Cardiac muscle cell (in vitro differentiated cells and primary cell): ENCODE measurements at regions not wholly inside any gene's neighbourhood (a gene's known extent, or its start where the extent isn't known, plus 50 kb on each side); places are given as distances from the start of the nearest gene placed in this dataset.
A peak's percentile ranks its signal among the peaks of the same experiment; 100 is the strongest.
"Not testable (repeated sequence)": the region's sequence is repeated elsewhere in the genome, so short reads cannot be mapped to it uniquely, and the experiment has no call there.

Source experiments
- DNase-seq, 2 donors: peaks; one replicate each; pipeline versions ENCODE4 v3.0.0 to v3.0.0-alpha.2; 2010 to 2017; ENCODE audit warnings: low read depth in 1 of 2, low spot score in 1 of 2
- H3K27ac ChIP-seq: fragments of 200-600 bp; sonication (generic); 2 replicates; pipeline ENCODE4 v1.5.1; 2016
- H3K27me3 ChIP-seq: fragments of 200-600 bp; sonication (generic); 2 replicates; pipeline ENCODE4 v1.6.0; 2016; ENCODE audit warnings: control low read depth
- H3K36me3 ChIP-seq: fragments of 200-600 bp; sonication (generic); 2 replicates; pipeline ENCODE4 v1.5.1; 2016; ENCODE audit warnings: control low read depth
- H3K4me1 ChIP-seq: fragments of 200-600 bp; sonication (generic); 2 replicates; pipeline ENCODE4 v1.8.1; 2017; ENCODE audit warnings: low read depth, mild to moderate bottlenecking, mixed run types
- H3K4me3 ChIP-seq: fragments of 200-600 bp; sonication (generic); 2 replicates; pipeline ENCODE4 v1.5.1; 2016; ENCODE audit warnings: mild to moderate bottlenecking
- H3K9me3 ChIP-seq: fragments of 200-600 bp; sonication (generic); 2 replicates; pipeline ENCODE4 v1.5.1; 2017; ENCODE audit warnings: low read depth, mild to moderate bottlenecking, control low read depth

DNA sequence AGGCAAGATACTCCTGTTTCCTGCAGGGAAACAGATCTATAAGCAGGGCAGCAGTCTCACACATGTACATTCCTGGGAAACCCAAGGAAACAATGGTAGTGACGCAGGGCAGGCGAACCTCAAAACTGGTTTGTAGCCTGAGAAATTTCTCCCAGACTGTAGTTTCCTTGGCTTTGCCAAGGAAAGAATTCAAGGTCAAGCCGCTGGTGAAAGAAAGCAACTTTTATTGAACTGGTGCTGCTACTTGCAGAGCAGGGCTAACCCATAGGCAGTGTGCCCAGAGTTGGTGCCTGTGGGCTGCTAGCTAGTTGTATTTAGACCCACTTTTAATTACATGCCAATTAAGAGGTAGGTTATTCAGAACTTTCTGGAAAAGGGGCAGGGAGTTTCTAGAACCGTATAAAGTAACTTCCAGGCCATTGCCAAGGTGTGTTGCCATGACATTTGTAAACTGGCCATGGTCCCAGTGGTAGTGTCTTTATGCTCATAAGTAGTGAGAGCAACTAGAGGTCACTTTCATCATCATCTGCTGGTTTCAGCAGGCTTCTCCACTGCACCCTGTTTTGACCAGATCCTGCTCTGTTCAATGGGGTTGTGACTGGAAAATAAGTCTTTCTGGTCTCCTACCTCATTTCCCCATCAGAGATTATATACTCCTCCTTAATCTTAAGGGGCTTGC, 89.7 kb downstream of the PPIAL4C start:
- peak in 1 of 2 donors; percentile 6 for DNase-seq

DNA sequence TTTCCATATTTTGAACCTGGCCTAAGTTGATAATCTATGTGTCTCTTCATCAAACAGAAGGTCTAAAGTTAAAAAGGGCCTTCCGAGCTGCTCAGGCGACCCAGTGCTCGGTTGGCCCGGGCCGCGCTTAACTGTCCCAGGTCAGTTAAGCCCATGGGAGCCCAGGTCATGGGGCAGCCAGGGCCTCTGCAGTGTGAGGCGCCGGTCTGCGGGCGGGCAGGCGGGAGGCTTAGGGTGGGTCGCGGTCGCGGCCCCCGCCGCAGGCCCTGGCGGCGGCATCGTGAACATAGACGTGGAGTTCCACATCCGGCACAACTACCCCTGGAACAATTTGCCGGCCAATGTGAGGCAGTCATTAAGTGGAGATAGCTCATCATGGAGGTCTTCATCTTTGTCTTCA, 91.3 kb downstream of the PPIAL4C start:
- not testable (repeated sequence) for DNase-seq, H3K4me1 ChIP-seq, H3K4me3 ChIP-seq, H3K36me3 ChIP-seq, H3K9me3 ChIP-seq, H3K27me3 ChIP-seq, H3K27ac ChIP-seq

More for the DNA sequence above, 89.7 kb downstream of the PPIAL4C start:
- H3K4me1 ChIP-seq, H3K27ac ChIP-seq, H3K27me3 ChIP-seq, H3K36me3 ChIP-seq, H3K9me3 ChIP-seq, H3K4me3 ChIP-seq: not testable (repeated sequence)

DNA sequence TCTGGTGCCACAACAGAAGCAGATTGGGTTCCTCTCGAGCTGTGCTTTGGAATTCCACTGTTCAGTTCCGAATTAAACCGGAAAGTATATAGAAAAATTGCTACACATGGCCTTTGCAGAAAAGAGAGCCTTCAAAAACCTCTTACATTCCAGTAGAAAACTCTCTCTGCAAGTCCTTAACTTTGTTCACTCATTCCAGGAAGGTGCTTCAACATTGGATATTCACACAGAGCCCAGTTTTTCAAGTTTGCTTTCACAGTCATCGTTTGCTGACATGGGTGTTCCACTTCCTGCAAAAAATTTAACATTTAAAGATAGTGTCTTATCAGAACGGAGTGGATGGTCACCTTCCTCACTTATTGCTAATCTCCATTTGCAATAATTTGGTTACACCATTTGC, 93.7 kb downstream of the PPIAL4C start:
- H3K4me1 ChIP-seq, H3K9me3 ChIP-seq, H3K4me3 ChIP-seq, DNase-seq, H3K27me3 ChIP-seq, H3K36me3 ChIP-seq, H3K27ac ChIP-seq: not testable (repeated sequence)

DNA sequence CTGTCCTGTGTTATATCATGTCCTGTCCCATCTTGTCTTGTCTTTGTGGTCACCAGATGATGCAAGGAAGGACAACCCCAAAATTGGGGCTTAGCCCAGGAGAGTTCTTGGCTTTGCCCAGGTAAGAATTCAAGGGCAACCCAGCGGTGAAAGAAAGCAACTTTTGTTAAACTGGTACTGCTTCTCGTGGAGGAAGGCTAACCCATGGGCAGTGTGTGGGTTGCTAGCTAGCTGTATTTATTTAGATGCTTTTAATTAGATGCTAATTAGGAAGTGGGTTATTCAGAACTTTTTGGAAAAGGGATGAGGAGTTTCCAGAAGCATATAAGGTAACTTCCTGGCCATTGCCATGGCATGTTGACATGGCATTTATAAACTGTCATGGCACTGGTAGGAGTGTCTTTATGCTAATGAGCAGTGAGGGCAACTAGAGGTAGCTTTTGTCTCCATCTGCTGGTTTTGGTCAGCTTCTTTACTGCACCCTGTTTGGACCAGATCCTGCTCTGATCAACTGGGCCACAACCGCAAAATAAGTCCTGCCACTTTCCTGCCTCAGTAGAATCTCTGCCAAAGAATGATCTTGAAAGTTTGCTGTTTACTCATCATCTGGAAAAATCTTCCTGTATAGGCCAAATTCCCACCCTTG, 95.8 kb upstream of the FCGR1A start:
- H3K4me1 ChIP-seq, H3K27ac ChIP-seq, H3K36me3 ChIP-seq, H3K4me3 ChIP-seq, H3K27me3 ChIP-seq, H3K9me3 ChIP-seq, DNase-seq: not testable (repeated sequence)

DNA sequence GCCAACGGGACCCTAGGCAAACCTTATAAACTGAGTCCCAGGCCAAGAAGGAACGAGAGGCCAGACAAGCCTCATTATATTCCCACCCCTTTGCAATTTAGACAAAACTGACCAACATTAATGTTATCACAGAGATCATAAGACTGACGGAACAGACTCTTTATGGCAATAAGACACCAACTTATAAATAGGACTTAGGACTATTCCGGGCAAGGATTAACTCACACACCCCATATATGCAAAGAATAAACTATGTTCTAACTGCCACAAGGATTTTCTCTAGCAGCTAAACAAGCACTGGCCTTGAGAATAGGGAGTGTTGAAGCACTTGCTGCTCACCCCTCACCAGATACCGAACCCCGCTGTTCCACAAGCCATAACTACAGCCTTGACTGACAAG, 91.1 kb upstream of the FCGR1A start:
- not testable (repeated sequence) for H3K27me3 ChIP-seq, H3K27ac ChIP-seq, H3K9me3 ChIP-seq, H3K4me1 ChIP-seq, DNase-seq, H3K36me3 ChIP-seq, H3K4me3 ChIP-seq

DNA sequence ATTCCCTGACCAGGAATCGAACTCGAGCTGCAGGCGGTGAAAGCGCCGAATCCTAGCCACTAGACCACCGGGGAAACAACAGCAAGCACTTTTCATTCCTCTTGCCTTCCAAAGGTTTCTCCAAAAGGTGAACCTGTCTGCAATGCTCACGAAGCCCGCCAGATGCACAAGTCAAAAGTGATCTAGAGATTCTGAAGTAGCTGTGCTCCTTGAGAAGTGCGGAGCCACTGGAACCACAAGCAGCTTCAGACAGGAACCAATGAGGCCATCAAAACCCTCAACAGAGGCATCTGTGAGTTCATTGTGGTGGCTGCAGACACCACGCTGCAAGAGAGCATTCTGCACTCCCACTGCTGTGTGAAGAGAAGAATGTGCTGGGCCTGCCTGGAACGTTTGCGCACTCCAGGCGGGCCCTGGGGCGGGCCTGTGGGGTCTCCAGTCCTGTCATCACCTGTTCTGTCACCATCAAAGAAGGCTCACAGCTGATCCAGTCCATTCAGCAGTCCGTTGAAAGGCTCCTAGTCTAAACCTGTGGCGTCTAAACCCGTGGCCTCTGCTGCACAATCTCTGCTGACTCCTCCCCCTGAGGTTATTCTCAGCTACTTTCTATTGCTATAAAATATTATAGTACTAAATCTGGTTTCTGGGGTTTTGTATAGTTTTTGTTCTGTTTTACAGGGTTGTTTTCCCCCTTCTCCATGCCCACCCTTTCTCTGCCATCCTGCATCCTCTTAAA, 89.5 kb upstream of the FCGR1A start:
- not testable (repeated sequence) for H3K36me3 ChIP-seq, H3K27ac ChIP-seq, DNase-seq, H3K9me3 ChIP-seq, H3K27me3 ChIP-seq, H3K4me3 ChIP-seq, H3K4me1 ChIP-seq

DNA sequence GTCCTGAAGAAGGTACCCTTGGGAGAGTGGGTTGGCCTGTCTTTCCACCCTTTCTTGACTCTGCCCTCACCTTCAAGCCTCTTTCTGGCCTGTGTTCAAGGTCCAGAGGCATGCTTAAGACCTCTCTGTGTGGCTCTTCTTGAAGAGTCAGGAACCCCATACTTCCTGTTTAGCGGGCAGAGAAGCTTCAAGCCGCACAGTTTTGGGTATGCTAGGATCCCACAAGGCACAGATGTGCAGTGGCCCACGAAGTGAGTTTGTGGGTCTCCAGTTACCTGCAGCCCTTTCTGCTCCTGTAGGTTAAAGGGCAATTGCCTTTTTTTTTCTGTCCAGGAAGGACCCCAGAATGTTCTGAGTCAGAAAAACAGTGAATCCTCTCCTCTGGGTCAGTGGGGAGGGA, 87.4 kb upstream of the FCGR1A start:
- not testable (repeated sequence) for H3K27ac ChIP-seq, H3K27me3 ChIP-seq, H3K36me3 ChIP-seq, H3K4me1 ChIP-seq, DNase-seq, H3K9me3 ChIP-seq, H3K4me3 ChIP-seq

DNA sequence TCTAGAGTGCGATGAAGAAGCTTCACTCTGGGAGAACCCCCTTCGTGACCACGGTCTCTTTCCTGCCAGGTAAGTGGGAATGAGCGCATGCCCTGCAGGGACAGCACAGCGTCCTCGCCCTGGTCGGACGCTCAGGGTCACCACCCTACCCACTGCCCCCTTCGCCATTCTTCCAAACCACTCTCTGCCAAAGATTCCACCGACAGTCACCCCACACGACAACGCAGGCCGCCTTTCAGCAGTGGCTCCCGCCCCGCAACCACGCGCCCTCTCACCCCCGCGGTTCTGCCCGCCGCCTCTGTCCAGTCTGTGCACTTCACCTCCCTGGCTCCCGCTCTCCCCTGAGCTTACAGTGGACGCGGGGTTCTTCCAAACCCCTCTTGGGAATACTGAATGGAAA, 82.3 kb upstream of the FCGR1A start:
- not testable (repeated sequence) for H3K4me3 ChIP-seq, H3K36me3 ChIP-seq, H3K4me1 ChIP-seq, H3K9me3 ChIP-seq, H3K27me3 ChIP-seq, DNase-seq, H3K27ac ChIP-seq

DNA sequence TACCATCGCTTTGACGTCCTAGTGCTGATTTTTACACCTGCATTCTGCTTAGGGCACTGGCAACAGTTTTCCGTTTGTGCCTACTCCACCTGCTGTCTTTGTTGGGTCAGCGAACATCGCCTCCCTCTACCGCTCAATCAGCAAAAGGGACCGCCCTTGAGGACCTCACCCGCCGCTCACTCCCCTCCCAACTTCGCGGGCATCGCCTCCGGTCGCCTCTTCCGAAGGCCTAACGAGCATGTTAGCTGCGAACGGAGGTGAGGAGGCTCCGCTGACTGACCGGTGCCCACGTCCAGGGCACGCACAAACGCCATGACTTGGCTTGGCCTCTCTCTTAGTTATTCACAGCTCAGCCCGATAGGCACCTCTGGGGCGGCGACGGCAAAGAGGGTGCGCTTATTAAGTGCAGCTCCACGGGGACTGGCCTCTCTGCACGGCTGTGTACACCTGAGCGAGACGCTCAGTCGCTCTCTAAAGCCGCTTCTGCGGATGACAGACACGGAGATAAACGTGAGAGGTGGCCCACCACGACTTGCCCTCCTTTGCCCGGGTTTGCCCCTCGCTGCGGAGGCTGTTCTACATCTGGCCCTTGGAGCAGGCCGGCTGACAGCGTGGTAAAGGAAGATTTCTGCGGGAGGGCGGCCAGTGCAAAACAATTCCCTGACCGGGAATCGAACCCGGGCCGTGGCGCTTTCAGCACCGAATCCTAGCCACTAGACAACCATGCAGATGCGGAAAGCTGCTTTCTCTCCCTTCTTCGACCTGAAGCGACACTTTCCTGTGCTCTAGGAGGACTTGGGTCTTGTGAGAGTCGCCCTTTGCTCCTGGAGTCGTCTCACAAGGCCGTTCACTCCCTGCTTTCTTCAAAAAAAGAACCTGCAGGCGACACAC, 81.6 kb upstream of the FCGR1A start:
- not testable (repeated sequence) for H3K36me3 ChIP-seq, H3K27me3 ChIP-seq, H3K4me3 ChIP-seq, H3K9me3 ChIP-seq, DNase-seq, H3K4me1 ChIP-seq, H3K27ac ChIP-seq

DNA sequence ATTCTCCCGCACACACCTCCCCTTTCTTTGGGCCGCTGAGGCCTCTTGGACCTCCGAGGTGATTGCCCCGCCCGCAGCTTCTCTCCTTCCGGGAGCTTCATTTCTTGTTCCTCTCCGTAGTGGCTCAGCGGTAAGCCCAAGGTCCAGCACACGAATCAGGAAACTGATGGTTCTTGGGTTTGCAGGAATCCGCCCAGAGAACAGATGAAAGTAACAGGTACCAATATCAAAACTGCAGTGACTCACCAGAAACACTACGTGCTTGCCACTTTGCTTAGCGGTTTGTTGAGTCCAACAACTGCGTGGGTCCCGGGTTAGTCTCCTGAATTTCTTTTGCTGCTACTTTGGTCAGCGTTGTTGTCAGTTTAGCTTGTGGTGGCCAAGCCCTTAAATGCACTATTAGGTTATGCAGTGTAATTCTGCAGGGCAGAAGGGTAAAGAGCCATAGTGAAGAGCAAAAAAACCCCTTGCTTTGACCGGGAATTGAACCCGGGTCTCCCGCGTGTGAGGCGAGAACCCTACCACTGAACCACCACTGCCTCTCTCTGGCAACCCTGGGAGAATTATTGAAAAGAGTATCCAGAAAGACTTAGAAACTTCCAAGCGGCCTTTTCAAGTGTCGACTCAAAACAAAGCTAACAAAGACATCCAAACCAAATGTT, 74.2 kb upstream of the FCGR1A start:
- H3K36me3 ChIP-seq, H3K4me3 ChIP-seq, H3K27me3 ChIP-seq, H3K4me1 ChIP-seq, H3K9me3 ChIP-seq, H3K27ac ChIP-seq: not testable (repeated sequence)
- peak; percentile 50 to 85 for DNase-seq

DNA sequence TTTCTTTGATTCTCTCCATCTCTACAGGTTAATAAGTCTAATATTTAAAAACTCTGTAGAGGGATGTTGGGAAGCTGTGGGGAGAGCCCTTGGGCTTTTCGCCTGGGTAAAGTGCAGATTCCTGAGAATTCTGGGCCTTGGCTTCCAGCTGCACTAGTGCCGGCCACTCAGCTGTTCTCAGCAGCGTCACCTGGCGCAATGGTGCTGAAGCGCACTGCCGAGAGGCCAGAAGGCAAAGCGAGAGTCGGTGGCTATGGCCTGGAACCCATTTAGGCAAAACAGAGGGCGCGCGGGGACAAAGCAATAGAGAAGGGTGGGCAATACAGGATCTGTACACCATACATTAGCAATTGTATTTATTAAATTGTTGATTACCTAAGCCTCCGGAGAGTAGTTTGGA, 70.8 kb upstream of the FCGR1A start:
- not testable (repeated sequence) for H3K36me3 ChIP-seq, H3K9me3 ChIP-seq, H3K27ac ChIP-seq, H3K4me1 ChIP-seq, H3K4me3 ChIP-seq, DNase-seq, H3K27me3 ChIP-seq

DNA sequence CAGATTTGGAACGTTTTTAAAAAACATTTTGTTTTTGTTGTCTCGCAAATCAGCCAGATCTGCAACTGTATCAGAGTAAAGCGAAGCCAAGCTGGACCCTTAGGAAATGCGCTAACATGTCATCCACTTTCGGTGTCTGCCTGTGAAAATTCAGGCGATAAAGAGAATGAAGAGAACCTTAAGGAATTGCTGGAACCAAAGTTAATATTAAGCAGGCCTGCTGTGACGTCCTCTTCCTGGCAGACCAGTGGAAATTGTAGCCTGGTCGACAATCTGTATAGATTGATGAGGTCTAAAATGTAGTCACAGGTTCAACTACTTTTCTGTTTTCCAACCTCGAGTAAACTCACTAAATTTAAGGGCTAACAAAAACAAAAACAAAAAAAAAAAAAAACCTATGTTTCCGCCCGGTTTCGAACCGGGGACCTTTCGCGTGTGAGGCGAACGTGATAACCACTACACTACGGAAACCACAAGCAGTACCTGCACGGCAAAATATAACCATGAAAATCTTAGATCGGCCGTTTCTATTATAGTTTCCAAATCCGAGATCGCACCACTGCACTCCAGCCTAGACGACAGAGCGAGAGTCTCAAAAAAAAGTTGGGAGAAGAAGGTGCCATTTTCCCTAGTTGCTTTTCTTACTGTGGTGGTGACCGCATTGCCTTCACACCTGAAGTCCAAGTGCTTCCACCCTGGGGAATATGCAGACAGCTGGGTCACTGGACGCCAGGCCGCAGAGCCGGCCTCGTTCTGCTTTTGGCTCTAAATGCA, 70.2 kb upstream of the FCGR1A start:
- H3K9me3 ChIP-seq, H3K36me3 ChIP-seq: not testable (repeated sequence)
- peak; percentile 35 to 66 for DNase-seq

DNA sequence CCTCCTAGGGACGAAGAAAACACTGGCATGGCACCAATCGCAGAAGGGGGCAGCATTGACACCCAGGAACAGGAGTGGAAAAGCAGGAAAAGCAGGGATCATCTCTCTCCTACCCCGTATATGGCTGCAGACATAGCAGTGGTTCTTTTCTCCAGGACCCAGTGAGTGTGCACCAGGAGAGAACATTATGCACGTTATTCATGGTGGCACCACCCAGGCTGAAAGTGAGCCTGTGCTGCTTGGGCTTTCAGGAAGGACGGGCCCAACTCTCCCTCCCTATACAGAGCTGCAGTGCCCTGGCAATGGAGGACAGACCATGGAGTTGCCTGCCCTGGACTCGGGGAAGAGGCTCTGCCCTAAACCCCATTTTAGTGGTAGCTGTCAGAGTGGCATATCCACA, 69.0 kb upstream of the FCGR1A start:
- not testable (repeated sequence) for H3K36me3 ChIP-seq, H3K27ac ChIP-seq, H3K4me1 ChIP-seq, H3K4me3 ChIP-seq, DNase-seq, H3K27me3 ChIP-seq, H3K9me3 ChIP-seq

More for the DNA sequence above, 70.2 kb upstream of the FCGR1A start:
- H3K4me1 ChIP-seq, H3K27ac ChIP-seq, H3K27me3 ChIP-seq, H3K4me3 ChIP-seq: not testable (repeated sequence)
